ENCODE measurements at regions not wholly inside any gene's neighbourhood (a gene's known extent, or its start where the extent isn't known, plus 50 kb on each side); places are given as distances from the start of the nearest gene placed in this dataset.
"Not testable (repeated sequence)": the region's sequence is repeated elsewhere in the genome, so short reads cannot be mapped to it uniquely, and the experiment has no call there.

DNA sequence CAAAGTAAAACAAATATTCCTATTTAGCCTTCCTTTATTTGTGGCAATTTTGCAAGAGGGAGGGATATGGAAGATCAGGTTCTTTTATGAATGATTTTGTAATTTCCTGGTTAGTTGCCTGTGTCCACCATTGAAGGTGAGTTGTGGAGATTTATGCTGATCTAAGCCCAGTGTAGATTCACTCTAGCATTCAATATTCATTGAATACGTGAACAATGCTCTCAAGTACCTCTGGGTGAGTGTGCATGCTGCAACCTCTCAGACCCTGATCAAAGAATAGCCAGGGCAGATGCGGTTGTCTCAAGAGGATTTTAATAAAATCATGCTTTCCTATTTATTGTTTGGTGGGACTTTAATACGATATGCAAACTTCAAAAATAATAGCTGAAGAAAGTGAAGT, 628.4 kb downstream of the SPRY1 start:
- no peak for DNase-seq (ENCODE audit: low read depth in 2 of 2)

DNA sequence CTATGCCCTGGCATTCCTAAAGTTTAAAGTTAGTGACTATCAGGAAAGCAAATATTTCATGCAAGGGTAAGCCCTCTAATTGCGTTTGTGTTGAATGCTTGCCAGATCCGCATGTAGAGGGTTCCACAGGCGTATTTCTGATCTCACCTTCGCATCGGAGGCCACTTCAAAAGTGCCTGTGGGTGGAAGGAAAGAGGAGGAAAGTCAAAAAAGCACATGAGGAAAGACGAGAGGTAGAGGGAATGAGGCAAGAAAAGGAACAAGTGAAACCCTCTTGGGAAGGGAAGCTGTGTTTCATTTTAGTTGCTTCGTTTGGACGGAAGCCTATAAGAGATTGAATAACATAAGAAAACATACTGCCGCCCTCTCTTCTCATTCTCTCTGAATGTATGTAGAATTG, 628.8 kb downstream of the SPRY1 start:
- DNase-seq (ENCODE audit: low read depth in 2 of 2): peak in 1 of 2 donors; percentile 27

DNA sequence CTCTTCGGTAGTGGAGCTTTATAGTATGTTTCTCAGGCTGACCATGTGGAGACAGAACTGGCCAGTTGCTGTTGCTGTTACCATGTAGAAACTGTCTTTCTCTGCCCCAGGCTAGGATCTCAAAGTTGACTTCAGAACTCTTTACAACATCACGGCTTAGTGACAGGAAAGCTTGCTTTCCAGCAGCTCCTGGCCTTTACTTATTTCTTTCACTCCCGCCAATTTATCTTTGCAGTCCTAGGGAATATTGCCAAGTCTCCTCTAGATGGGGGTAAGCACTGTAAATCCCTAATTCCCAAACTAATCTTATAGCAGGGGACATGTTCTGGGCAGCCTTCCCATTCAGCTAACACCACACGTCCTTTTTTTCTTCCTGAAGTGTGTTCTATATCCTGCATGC, 631.6 kb downstream of the SPRY1 start:
- DNase-seq (ENCODE audit: low read depth in 2 of 2): no peak

DNA sequence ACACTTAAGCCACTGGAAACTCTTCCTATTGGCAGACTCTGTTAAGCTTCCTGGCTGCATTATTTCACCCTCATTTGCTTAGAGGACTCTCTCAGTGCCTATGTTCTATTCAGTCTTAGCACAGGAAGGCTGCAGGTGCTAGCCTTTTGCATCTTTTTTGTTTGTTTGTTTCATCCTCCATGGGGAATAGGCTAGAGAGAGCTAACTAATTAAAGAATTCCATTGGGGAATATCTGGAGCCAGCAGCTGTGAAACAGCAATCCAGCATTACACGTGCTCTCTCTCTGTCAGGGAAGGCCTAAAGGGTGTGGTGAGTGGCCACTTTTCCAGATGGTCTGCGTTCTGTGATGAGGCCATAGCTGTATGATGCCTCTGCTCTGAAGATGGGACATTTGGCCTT, 633.6 kb downstream of the SPRY1 start:
- no peak for DNase-seq (ENCODE audit: low read depth in 2 of 2)

DNA sequence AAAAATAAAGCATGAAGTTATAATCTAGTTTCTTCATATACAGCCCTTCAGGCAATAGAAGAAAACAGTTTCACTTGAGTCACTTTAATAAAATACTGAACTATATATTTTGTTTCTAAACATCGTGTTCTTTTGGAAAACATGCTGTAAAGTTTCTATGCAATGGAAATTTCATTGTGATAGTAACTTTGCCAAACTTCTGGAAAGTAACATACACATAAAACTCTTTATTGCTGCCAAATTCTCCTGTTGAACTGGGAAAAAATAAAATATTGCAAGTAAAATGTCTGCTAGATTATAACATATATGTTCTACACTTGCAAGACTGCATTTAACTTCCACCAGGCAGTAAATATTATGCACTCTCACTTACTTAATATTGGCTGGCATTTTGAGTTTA, 635.4 kb downstream of the SPRY1 start:
- DNase-seq (ENCODE audit: low read depth in 2 of 2): peak in 1 of 2 donors; percentile 38

DNA sequence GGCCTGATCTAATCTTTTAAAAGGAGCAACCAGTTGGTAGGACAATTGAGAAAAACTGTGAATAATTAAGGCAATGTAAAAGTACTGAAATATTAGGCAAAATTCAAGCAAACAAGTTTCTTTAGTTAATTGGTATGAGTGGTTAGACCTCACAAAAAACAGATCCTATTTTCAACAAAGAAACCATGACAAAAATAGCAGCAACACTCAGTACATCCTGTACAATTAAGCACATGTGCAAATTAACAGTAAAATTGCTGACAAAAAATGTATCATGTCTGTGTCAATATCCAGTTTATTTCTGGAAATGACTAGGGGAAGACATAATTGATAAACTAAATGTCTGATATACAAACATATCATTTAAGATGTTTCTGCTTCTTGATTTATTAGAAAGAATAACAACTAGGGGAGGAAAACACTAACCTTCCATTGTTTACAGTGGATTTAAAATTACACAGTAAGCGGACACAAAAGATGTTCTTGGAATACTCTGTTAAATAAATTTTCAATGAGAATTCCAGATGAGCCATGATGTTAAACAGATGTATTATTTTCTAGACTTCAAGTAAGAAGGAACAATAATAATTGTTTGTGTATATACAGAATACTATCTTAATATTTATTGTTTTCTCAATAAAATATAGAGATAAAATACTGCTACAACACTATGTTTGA, 638.9 kb downstream of the SPRY1 start:
- DNase-seq (ENCODE audit: low read depth in 2 of 2): no peak

DNA sequence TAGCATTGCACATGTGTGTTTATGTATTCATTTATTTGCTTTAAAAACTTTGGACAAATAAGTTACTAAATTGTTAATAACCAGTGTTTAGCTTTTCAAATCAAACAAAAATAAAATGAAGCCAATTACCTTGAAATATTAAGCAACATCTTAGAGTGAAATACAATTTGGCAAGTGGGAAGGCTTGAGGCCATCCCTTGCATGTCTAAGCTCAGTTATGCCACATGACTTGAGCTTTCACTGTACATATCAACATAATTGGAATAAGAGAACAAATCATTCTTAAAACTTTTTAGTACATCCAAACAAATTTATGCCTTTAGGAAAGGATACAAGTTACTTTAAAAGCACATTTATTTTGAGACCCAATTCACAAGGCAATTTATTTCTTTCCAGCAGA, 640.6 kb downstream of the SPRY1 start:
- DNase-seq (ENCODE audit: low read depth in 2 of 2): no peak

DNA sequence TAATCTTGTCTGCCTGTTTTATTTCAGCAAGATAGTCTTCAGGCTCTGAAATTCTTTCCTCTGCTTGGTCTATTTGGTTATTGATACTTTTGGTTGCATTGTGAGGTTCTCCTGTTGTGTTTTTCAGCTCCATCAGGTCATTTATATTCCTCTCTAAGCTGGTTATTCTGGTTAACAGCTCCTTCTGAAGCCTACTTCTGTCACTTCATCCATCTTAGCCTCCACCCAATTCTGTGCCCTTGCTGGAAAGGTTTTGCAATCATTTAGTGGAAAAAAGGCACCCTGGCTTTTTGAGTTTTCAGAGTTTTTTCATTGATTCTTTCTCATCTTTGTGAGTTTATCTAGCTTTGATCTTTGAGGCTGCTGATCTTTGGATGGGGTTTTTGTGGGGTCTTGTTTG, 647.7 kb downstream of the SPRY1 start:
- no peak for DNase-seq (ENCODE audit: low read depth in 2 of 2)

DNA sequence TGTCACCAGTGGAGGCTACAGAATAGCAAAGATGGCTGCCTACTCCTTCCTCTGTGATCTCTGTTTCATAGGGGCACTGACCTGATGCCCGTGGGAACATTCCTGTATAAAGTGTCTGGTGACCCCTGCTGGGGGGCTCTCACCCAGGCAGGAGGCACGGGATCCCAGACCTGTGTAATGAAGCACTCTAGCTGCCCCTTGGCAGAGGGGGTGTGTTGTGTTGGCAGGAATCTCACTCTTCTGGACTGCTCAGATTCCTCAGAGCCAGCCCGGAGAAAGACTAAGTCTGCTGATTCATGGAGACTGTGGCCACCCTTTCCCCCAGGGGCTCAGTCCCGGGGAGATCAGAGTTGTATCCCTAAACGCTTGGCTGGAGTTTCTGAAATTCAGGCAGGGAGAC, 648.3 kb downstream of the SPRY1 start:
- DNase-seq (ENCODE audit: low read depth in 2 of 2): no peak

DNA sequence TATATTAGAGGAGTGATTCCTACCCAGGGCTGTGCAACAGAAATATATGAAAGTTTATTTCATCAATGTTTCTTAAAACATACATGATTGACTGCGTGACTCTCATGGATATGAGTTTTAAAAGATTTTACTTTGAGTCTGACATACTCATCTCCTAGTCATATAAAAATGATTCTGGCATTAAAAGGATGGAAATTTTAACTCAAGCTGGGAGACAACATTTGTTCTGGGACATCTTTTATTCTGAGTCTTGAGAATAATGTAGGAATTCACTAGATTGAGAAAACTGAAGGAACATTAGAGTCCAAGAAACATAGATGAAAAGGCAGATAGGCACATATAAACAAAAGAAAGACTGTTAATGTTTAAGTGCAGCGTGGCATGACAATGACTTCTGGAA, 649.6 kb downstream of the SPRY1 start:
- DNase-seq (ENCODE audit: low read depth in 2 of 2): no peak

DNA sequence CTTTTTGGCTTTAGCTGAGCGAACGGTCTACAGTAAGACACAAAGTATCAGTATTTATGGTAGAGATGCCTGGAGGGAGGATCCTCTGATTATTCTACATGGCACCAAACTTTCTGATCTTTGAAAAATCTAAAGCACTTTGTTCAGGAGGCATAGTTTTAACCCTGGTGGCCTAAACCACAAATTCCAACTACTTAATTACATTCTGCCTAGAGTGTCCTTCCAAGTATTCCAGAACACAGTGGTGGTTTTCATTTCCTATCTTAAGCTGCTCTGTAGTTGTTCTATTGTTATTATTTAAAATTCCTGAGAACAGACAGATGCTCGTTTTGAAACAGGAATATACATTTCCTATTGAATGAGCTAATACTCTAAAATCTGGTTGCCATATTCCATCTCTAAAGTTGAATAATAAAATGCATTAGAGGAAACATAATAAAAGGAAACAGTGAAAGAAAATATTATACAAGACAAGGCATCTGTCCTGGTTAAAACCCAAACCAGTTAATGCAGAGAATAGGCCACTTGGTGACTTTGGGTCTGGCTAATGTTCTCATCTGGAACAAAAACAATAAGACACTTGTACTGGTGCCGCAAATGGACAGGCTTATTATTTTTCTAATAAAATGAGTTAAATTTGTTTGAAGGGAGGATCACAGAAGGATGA, 657.4 kb downstream of the SPRY1 start:
- peak in 1 of 2 donors; percentile 56 for DNase-seq (ENCODE audit: low read depth in 2 of 2)

DNA sequence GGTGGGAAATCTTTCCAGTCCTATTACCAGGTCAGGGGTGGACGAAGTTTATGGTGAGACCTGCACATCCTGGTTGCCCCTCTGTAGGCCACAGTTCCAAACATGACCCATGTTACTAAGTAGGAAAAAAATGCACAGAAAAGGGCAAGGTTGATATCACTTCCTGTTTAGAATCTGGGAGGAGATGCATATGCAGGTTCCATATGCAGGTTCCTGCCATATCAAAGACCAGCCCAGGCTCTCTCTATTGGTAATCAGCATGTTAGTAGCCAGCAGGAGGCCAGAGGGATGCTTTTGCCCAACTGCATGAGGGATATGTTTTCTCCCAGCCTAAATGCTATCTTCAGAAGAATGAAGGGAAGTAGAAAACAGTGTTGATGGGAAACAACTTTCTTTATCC, 657.2 kb downstream of the ANKRD50 start:
- DNase-seq (ENCODE audit: low read depth in 2 of 2): no peak

DNA sequence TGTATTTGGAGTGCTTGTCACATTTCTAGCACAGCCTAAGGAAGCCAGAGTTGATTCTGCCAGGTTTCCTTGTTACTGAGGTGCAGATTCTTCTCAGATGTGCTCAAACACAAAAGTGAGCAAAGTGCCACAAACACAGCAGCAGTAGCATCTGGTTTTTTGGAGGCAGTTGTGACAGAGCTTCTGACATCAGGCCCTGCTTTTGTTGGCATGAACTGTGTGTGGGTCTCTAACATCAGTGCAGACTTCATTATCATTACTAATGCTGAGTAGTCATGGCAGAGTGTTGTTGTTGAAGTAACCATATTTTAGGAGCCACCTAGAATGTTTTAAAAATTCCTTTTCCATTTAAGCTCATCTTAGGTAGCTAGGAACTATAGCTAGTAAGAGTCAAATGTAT, 656.6 kb downstream of the ANKRD50 start:
- DNase-seq (ENCODE audit: low read depth in 2 of 2): no peak

DNA sequence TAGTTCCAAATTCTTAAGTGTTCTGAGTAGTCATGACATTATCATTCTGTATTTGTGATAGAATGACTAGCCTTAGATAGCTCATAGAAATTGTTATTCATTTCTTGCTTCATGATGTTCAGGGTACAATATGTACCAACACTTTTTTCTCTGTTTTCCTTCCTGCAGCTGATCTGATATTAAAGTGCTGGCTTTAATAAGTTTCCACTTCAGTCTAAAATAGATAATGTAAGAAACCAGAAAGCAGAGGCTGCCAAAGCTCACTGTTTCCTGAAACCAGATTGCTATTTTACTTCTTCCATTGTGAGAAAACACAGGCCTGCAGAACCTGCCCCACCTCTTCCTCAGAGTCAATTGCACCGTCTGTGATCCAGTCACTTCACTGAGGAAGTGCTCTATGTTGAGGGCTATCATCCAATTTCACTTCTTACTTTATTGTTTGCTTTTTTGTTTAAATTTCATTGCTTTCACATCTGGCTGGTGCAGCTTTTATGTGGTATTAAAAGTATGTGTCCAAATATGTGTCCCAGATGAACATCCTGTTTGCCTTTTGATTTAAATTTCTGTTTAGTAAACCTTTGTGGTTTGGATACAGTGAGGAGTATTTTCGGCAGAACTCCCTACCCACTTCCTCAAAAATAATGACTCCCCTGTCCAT, 652.1 kb downstream of the ANKRD50 start:
- DNase-seq (ENCODE audit: low read depth in 2 of 2): peak; percentile 83 to 87

DNA sequence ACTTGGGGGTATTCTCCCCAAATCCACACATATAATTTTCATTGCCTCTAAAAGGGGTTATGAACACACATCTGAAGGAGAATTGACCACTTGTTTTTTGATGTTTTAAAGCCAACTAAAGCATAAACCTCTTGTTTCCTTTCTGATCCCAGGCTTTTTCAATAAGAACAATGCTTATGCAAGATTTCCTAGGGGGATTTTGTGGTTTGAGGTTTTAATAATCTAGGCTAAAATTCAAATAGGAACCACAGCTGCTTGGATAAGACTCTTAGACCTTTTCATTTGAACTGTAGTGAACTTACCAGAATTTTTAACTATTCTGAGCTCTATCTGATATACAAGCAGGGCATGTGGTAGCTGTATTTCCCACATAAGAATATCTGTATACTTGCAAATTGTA, 651.1 kb downstream of the ANKRD50 start:
- DNase-seq (ENCODE audit: low read depth in 2 of 2): peak in 1 of 2 donors; percentile 24

DNA sequence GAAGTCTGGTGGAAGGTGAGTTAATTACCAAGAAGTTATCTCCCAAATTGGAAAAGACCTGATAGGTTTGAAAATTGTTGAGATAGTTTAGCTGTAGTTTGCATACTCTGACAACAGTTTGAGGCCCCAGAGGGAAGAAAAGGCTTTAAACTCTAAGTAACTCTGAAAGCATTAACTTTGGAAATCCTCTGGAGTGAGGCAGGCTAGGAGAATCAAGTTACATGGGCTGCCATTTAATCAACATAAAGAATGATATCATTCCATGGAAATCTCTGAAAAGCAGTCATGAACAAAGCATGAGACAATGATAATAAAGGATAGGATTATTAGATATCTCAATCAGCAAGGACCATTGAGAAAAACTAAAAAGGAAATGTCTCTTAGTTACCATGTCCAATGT, 647.1 kb downstream of the ANKRD50 start:
- DNase-seq (ENCODE audit: low read depth in 2 of 2): no peak

DNA sequence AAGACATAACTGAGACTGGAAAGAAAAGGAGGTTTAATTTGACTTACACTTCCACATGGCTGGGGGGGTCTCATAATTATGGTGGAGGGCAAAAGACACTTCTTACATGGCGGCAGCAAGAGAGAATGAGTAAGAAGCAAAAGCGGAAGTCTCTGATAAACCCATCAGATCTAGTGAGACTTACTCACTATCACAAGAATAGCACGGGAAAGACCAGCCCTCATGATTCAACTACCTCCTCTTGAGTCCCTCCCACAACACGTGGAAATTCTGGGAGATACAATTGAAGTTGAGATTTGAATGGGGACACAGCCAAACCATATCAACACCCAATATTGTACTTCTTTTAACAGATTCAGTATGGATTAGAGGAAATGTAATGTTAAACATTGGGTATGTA, 646.6 kb downstream of the ANKRD50 start:
- no peak for DNase-seq (ENCODE audit: low read depth in 2 of 2)

DNA sequence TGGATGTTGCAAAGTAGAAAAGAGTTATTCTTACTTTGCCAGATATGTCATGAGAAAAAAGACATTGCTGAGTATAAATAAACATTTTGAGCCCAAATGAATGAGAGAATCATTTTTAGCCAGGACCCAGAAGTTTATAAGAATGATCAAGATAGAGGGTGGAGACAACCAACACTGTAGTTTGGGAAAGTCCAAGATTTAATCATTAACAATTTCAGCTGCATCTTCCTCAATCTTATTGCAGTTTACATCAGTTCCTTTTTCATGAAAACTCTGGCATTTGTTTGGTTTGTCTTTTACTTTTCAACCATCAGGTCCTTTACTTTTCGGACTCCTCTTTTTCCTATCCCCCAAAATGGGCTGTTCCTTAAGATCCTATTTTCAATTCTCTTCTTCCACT, 645.9 kb downstream of the ANKRD50 start:
- DNase-seq (ENCODE audit: low read depth in 2 of 2): no peak

DNA sequence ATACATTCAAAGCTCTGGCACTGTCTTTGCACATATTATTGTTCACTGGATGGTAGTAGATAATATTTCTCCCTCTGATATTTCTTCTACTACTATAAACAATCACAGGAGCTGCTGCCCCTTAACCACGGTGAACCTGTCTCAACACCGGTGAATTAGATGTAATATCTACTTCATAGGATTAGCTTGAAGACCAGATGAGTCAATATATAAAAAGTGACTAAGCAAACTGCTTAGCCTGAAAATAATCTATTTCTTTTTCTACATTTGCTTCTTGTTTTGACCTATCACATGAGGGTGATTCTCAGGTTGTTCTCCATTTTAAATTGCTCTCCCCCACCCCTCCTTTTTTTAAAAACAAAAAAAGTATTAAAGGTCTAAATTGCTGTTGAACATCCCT, 645.5 kb downstream of the ANKRD50 start:
- DNase-seq (ENCODE audit: low read depth in 2 of 2): no peak

DNA sequence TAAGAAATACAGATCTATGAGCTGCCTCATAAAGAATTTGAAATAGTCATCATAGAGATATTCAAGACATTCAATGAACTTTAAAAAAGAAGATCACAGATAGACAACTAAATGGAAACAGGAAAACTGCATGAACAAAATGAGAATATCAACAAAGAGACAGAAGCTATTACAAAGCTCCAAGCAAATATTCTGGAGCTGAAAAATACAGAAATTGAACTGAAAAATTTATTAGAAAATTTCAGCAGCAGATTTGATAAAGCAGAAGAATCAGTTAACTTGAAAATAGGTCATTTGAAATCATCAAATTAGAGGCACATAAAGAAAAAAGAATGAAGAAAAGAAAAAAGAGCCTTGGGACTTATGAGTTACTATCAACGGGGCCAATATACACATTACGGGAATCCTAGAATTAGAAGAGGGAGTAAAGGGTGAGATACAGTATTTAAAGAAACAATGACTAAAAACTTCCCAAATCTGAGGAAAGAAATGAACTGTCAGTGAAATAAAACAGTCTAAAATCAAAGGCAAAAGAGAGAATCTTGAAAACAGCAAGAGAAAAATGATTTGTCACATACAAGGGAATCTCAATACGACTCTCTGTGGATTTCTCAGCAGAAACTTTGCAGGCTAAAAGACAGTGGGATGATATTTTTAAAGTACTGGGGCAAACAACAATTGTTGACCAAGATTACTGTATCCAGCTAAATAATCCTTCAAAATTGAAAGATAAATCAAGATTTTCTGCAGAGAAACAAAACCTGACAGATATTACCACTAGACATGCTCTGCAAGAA, 641.6 kb downstream of the ANKRD50 start:
- DNase-seq (ENCODE audit: low read depth in 2 of 2): no peak

DNA sequence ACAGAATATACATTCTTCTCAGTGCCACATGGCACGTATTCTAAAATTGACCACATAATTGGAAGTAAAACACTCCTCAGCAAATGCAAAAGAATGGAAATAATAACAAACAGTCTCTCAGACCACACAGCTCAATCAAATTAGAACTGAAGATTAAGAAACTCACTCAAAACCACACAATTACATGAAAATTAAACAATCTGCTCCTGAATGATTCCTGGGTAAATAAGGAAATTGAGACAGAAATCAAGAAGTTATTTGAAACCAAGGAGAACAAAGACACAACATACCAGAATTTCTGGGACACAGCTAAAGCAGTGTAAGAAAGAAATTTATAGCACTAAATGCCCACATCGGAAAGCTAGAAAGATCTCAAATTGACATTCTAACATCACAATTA, 637.3 kb downstream of the ANKRD50 start:
- not testable (repeated sequence) for DNase-seq (ENCODE audit: low read depth in 2 of 2)

DNA sequence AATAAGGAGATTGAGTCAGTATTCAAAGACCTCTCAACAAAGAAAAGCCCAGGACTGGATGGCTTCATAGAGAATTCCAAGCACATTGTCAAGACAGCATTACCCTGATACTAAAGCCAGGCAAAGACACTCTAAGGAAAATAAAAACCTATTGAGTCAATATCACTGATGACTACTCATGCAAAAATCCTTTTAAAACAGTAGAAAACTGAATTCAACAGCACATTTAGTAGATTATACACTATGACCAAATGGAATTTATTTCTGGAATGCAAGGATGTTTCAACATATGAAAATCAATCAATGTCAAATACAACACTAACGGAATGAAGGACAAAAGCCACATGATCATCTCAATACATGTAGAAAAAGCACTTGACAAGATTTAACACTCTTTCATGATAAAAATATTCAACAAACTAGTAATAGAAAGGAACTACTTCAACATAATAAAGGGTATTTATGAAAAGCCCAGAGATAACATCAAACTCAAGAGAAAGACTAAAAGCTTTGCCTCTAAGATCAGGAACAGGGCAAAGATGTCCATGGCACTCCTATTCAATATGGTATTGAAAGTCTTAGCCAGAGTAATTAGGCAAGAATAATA, 633.3 kb downstream of the ANKRD50 start:
- no peak for DNase-seq (ENCODE audit: low read depth in 2 of 2)
